GM23338 (cell line): ENCODE measurements at regions not wholly inside any gene's neighbourhood (a gene's known extent, or its start where the extent isn't known, plus 50 kb on each side); places are given as distances from the start of the nearest gene placed in this dataset.

Experiments used
- ATAC-seq: fragments of 200-7000 bp; cut with Tn5 transposase; 3 replicates; pipeline ENCODE4 v1.9.1; 2020
- DNase-seq: peaks from one replicate; pipeline ENCODE4 v3.0.0-alpha.2; 2015; ENCODE audit warnings: low spot score
- H2AFZ ChIP-seq: fragments of 200-600 bp; sonication (generic); 2 replicates; pipeline ENCODE4 v1.8.0; 2016; ENCODE audit warnings: antibody characterized with exemption, mild to moderate bottlenecking, moderate library complexity
- H3F3A ChIP-seq: fragments of 200-600 bp; sonication (generic); replicated peaks from 2 replicates; pipeline ENCODE4 v1.8.0; 2017; ENCODE audit warnings: antibody characterized with exemption, mixed run types, low read depth
- H3K27ac ChIP-seq: fragments of 200-600 bp; sonication (generic); 2 replicates; pipeline ENCODE4 v1.6.1; 2016; ENCODE audit warnings: low read depth
- H3K27me3 ChIP-seq: fragments of 200-600 bp; sonication (generic); 2 replicates; pipeline ENCODE4 v1.8.0; 2016; ENCODE audit warnings: mild to moderate bottlenecking, mixed run types, moderate library complexity; ENCODE audit not compliant: insufficient read depth
- H3K36me3 ChIP-seq: fragments of 200-600 bp; sonication (generic); 2 replicates; pipeline ENCODE4 v1.8.0; 2016; ENCODE audit warnings: mild to moderate bottlenecking; ENCODE audit not compliant: insufficient read depth
- H3K4me1 ChIP-seq: fragments of 200-600 bp; sonication (generic); 2 replicates; pipeline ENCODE4 v1.8.0; 2016; ENCODE audit warnings: mild to moderate bottlenecking, moderate library complexity; ENCODE audit not compliant: insufficient read depth
- H3K4me2 ChIP-seq: fragments of 200-600 bp; sonication (generic); 2 replicates; pipeline ENCODE4 v1.7.1; 2017; ENCODE audit warnings: mixed run types
- H3K4me3 ChIP-seq: fragments of 200-600 bp; sonication (generic); 2 replicates; pipeline ENCODE4 v1.6.1; 2016; ENCODE audit warnings: mixed run types
- H3K79me2 ChIP-seq: fragments of 200-600 bp; sonication (generic); replicated peaks from 2 replicates; pipeline ENCODE4 v1.8.0; 2017; ENCODE audit warnings: mild to moderate bottlenecking; ENCODE audit not compliant: insufficient read depth
- H3K9me2 ChIP-seq: fragments of 200-600 bp; sonication (generic); 2 replicates; pipeline ENCODE4 v1.8.0; 2017; ENCODE audit not compliant: insufficient read depth
- H4K20me1 ChIP-seq: fragments of 200-600 bp; sonication (generic); replicated peaks from 2 replicates; pipeline ENCODE4 v1.8.0; 2017; ENCODE audit warnings: mild to moderate bottlenecking; ENCODE audit not compliant: insufficient read depth
- H3K27ac Mint-ChIP-seq: 2 replicates; pipeline ENCODE4 v1.8.0; 2020; ENCODE audit warnings: inconsistent platforms, mild to moderate bottlenecking, moderate library complexity, mixed read lengths
- H3K27me3 Mint-ChIP-seq: 3 replicates; pipeline ENCODE4 v1.8.0; 2022; ENCODE audit warnings: low read depth, mild to moderate bottlenecking, moderate library complexity, mixed read lengths, inconsistent platforms; ENCODE audit not compliant: insufficient read depth, poor library complexity
- H3K36me3 Mint-ChIP-seq: 3 replicates; pipeline ENCODE4 v1.8.0; 2021; ENCODE audit warnings: low read depth, mild to moderate bottlenecking, inconsistent platforms, moderate library complexity, mixed read lengths
- H3K4me1 Mint-ChIP-seq: 3 replicates; pipeline ENCODE4 v1.8.0; 2020; ENCODE audit warnings: mild to moderate bottlenecking, inconsistent platforms, mixed read lengths
- H3K4me3 Mint-ChIP-seq: 3 replicates; pipeline ENCODE4 v1.8.0; 2021; ENCODE audit warnings: moderate library complexity, mild to moderate bottlenecking, inconsistent platforms, mixed read lengths
- H3K9me3 Mint-ChIP-seq: 3 replicates; pipeline ENCODE4 v1.8.0; 2020; ENCODE audit warnings: moderate library complexity, mild to moderate bottlenecking, inconsistent platforms, mixed read lengths
- EZH2 ChIP-seq: fragments of 200-600 bp; sonication (generic); IDR thresholded peaks from one replicate; pipeline ENCODE4 v1.8.0; 2017; ENCODE audit warnings: antibody characterized with exemption, mild to moderate bottlenecking, low read depth; ENCODE audit not compliant: unreplicated experiment
- EZH2phosphoT487 ChIP-seq: fragments of 200-600 bp; sonication (generic); IDR thresholded peaks from one replicate; pipeline ENCODE4 v1.8.1; 2018; ENCODE audit warnings: antibody characterized with exemption; ENCODE audit not compliant: unreplicated experiment
- JUNB ChIP-seq: IDR thresholded peaks from one replicate; pipeline ENCODE4 v1.6.1; 2016; ENCODE audit warnings: antibody characterized with exemption; ENCODE audit not compliant: unreplicated experiment
- NANOG ChIP-seq: IDR thresholded peaks from 2 replicates; pipeline ENCODE4 v1.6.1; 2016; ENCODE audit warnings: antibody characterized with exemption, borderline replicate concordance
- STAT1 ChIP-seq: IDR thresholded peaks from one replicate; pipeline ENCODE4 v1.6.1; 2016; ENCODE audit warnings: antibody characterized with exemption; ENCODE audit not compliant: unreplicated experiment
- ZNF114 ChIP-seq: fragments of 250-450 bp; sonication (Bioruptor Pico); IDR thresholded peaks from 2 replicates; pipeline ENCODE4 v1.5.0; 2020; ENCODE audit warnings: mild to moderate bottlenecking, moderate library complexity
- TF ChIP-seq, protein P1 (sequence below): IDR thresholded peaks from one replicate; pipeline ENCODE4 v1.6.1; 2018; ENCODE audit warnings: antibody characterized with exemption; ENCODE audit not compliant: unreplicated experiment
- TF ChIP-seq, protein P2 (sequence below), 2 experiments: fragments of 200-600 bp in 1 of 2; sonication (generic) in 1 of 2; conservative IDR thresholded peaks; 2 replicates each; pipeline versions ENCODE4 v1.5.1 to v1.6.1; 2016 to 2017; ENCODE audit warnings: antibody characterized with exemption in 2 of 2, low read depth in 2 of 2, mild to moderate bottlenecking in 2 of 2, moderate library complexity in 1 of 2
- TF ChIP-seq, protein P3 (sequence below): IDR thresholded peaks from 2 replicates; pipeline ENCODE4 v1.6.1; 2016; ENCODE audit warnings: antibody characterized with exemption

DNA sequence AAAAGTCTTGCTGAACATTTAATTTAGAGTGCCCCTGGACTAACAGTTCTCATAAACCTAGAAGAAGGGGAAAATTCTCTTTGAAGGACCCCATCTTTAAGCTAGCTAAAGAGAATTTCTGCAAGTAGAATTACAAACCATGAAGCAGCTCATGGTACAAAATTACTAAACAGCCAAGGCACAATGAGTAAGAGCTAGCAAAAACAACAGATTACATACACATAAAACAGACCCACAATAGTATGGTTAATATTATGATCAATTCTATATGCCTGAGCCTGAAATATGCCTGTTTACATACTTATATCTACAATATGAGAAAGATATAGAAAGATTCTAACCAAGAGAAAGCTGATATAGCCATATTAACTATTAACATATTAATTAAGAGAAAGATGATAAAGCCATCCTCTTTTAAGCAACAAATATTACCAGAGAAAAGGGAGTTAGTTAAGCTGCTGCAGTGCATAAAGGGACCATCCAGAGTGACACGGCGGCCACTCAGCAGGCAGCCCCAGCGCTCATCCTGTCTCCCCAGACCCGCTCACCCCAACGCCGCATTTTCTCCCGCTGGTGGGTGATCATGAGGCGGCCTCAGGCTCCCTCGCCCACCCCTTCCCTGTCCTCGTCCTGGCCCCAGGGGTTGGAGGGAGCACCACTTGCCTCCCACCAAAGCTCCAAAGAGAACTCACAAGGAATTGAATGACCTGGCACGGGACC lies 98.4 kb upstream of the CARMIL1 start:
- H3K27me3 Mint-ChIP-seq, result no peaks in the 10 kb centered on the region
- Histone ChIP-seq H3F3A (no peaks in the 10 kb centered on the region), H4K20me1 (no peaks in the 10 kb centered on the region), H3K4me3 (no peak overlapping the region), H3K9me2 (no peaks in the 10 kb centered on the region), H3K27ac (no peak overlapping the region), H2AFZ (0 out of 2 replicates have a peak overlapping the region, but pooled peaks have one; percentile 3), H3K4me2 (no peak overlapping the region), H3K36me3 (no peaks in the 10 kb centered on the region), H3K79me2 (no peaks in the 10 kb centered on the region), H3K27me3 (no peaks in the 10 kb centered on the region), H3K4me1 (no peaks in the 10 kb centered on the region)
- TF ChIP-seq STAT1 (no peak), ZNF114 (CRISPR knock-in tag) (no peak), EZH2 (no peak), NANOG (no peak), JUNB (no peak)
- TF ChIP-seq, protein P1, sequence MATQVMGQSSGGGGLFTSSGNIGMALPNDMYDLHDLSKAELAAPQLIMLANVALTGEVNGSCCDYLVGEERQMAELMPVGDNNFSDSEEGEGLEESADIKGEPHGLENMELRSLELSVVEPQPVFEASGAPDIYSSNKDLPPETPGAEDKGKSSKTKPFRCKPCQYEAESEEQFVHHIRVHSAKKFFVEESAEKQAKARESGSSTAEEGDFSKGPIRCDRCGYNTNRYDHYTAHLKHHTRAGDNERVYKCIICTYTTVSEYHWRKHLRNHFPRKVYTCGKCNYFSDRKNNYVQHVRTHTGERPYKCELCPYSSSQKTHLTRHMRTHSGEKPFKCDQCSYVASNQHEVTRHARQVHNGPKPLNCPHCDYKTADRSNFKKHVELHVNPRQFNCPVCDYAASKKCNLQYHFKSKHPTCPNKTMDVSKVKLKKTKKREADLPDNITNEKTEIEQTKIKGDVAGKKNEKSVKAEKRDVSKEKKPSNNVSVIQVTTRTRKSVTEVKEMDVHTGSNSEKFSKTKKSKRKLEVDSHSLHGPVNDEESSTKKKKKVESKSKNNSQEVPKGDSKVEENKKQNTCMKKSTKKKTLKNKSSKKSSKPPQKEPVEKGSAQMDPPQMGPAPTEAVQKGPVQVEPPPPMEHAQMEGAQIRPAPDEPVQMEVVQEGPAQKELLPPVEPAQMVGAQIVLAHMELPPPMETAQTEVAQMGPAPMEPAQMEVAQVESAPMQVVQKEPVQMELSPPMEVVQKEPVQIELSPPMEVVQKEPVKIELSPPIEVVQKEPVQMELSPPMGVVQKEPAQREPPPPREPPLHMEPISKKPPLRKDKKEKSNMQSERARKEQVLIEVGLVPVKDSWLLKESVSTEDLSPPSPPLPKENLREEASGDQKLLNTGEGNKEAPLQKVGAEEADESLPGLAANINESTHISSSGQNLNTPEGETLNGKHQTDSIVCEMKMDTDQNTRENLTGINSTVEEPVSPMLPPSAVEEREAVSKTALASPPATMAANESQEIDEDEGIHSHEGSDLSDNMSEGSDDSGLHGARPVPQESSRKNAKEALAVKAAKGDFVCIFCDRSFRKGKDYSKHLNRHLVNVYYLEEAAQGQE, result no peak
- TF ChIP-seq, protein P2, sequence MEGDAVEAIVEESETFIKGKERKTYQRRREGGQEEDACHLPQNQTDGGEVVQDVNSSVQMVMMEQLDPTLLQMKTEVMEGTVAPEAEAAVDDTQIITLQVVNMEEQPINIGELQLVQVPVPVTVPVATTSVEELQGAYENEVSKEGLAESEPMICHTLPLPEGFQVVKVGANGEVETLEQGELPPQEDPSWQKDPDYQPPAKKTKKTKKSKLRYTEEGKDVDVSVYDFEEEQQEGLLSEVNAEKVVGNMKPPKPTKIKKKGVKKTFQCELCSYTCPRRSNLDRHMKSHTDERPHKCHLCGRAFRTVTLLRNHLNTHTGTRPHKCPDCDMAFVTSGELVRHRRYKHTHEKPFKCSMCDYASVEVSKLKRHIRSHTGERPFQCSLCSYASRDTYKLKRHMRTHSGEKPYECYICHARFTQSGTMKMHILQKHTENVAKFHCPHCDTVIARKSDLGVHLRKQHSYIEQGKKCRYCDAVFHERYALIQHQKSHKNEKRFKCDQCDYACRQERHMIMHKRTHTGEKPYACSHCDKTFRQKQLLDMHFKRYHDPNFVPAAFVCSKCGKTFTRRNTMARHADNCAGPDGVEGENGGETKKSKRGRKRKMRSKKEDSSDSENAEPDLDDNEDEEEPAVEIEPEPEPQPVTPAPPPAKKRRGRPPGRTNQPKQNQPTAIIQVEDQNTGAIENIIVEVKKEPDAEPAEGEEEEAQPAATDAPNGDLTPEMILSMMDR (conservative IDR thresholded peaks at IDR 0.05; ENCODE audit: low read depth in 2 of 2), result no peak
- TF ChIP-seq, protein P3, sequence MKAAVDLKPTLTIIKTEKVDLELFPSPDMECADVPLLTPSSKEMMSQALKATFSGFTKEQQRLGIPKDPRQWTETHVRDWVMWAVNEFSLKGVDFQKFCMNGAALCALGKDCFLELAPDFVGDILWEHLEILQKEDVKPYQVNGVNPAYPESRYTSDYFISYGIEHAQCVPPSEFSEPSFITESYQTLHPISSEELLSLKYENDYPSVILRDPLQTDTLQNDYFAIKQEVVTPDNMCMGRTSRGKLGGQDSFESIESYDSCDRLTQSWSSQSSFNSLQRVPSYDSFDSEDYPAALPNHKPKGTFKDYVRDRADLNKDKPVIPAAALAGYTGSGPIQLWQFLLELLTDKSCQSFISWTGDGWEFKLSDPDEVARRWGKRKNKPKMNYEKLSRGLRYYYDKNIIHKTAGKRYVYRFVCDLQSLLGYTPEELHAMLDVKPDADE, result no peak
- no peak overlapping the region for H3K4me3 Mint-ChIP-seq
- ATAC-seq (no peak; the same call in 2 of the 3 replicates), DNase-seq (no peak)
- H3K36me3 Mint-ChIP-seq, result no peaks in the 10 kb centered on the region
- peaks cover 3% of the 10 kb centered on the region; the same call in 1 of the 3 replicates for H3K4me1 Mint-ChIP-seq
- H3K9me3 Mint-ChIP-seq, result no peaks in the 10 kb centered on the region
- H3K27ac Mint-ChIP-seq, result no peak overlapping the region

DNA sequence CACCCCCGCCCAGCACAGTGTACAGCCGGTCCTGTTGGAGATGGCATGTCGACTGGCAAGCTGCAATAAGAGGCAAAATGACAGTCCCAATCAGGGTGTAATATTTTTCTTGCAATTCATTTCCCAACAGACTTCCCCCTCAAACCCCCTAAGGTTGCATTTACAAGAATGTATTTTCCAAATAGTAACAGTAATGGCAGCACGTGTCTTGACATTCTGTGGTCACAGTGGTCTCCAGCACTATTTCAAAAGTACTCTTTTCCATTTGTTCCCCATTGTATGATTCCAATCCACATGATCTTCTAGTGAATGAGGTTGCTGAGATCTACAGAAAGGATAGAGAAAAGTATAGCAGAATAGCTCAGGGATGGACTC lies 97.8 kb upstream of the CARMIL1 start:
- no peaks in the 10 kb centered on the region for H3F3A ChIP-seq
- no peaks in the 10 kb centered on the region for H3K9me2 ChIP-seq
- H3K27me3 ChIP-seq, result no peaks in the 10 kb centered on the region
- no peak overlapping the region for H3K4me3 ChIP-seq
- H3K27me3 Mint-ChIP-seq, result no peaks in the 10 kb centered on the region
- no peak for TF ChIP-seq EZH2phosphoT487
- TF ChIP-seq, protein P3, result no peak
- H3K9me3 Mint-ChIP-seq, result no peaks in the 10 kb centered on the region
- no peaks in the 10 kb centered on the region for H3K4me1 ChIP-seq
- no peak overlapping the region for H3K27ac Mint-ChIP-seq
- DNase-seq, result no peak
- no peaks in the 10 kb centered on the region for H4K20me1 ChIP-seq
- no peak overlapping the region for H3K27ac ChIP-seq
- H3K36me3 ChIP-seq, result no peaks in the 10 kb centered on the region
- no peaks in the 10 kb centered on the region for H3K36me3 Mint-ChIP-seq
- no peak overlapping the region for H3K4me3 Mint-ChIP-seq
- H2AFZ ChIP-seq, result no peak overlapping the region
- no peak overlapping the region for H3K4me2 ChIP-seq
- no peaks in the 10 kb centered on the region for H3K79me2 ChIP-seq
- ATAC-seq, result no peak
- peaks cover 3% of the 10 kb centered on the region; the same call in 1 of the 3 replicates for H3K4me1 Mint-ChIP-seq
